ENCODE measurements at regions not wholly inside any gene's neighbourhood (a gene's known extent, or its start where the extent isn't known, plus 50 kb on each side); places are given as distances from the start of the nearest gene placed in this dataset.

- DNase-seq: no peak
These were observed 96.0 kb downstream of the INHBB start for GRCh38 chr2:120441744-120442471.

- DNase-seq: no peak
These were observed 96.6 kb downstream of the INHBB start for GRCh38 chr2:120442541-120442922.

DNA sequence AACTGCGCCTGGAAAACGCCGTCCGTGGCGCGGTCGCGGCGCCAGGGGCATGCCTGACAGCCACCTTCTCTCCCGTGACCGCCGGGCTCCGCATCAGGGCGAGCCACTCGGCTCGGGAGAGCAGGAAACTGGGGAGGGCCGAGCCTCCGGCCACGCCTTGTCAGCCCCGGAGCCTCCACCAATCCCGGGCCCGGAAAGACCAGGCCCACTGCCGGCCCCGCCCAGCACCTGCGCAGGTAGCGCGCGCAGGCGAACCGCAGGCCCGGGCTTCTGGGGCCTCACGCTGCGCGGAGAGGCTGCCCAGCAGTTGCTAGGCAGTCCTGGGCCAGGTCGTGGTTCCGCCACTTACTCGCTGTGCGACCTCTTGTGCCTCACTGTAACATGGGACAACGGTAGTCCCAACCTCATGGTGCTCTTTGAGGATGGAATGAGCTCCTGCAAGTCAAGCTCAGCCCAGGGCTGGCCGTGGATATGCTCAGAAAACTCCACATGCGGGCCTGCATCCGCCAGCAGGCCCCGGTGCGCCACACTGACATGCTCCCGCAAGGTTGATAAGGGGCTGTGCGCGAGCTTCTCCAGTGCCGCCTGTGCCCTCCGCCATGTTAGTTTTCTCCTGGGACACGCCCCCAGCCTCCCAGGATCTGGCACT lies 97.1 kb downstream of the INHBB start:
- no peak for DNase-seq

- no peak for DNase-seq
These were observed 98.0 kb downstream of the INHBB start for GRCh38 chr2:120443946-120444345.

DNA sequence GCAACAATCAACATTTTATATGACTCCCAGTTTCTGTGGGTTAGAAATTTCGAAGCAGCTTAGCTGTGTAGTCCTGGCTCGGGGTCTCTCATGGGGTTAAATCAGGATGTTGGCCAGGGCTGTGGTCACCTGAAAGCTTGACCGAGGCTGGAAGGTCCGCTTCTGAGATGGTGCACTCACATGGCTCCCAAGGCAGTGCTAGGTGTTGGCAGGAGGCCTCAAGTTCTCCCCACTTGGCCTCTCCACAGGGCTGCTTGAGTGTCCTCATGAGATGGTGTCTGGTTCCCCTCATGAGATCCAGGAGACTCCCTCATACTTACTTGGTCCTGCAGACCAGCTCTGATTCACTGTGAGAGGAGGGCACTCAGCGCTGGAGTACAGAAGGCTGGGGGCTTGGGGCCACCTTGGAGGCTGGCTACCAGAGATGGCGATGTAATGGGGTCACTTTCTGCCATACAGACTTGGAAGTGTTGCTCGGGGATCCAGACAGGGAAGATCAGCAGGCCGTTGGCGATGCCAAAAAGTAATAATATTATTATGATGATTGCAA lies 98.8 kb downstream of the INHBB start:
- DNase-seq: no peak

DNA sequence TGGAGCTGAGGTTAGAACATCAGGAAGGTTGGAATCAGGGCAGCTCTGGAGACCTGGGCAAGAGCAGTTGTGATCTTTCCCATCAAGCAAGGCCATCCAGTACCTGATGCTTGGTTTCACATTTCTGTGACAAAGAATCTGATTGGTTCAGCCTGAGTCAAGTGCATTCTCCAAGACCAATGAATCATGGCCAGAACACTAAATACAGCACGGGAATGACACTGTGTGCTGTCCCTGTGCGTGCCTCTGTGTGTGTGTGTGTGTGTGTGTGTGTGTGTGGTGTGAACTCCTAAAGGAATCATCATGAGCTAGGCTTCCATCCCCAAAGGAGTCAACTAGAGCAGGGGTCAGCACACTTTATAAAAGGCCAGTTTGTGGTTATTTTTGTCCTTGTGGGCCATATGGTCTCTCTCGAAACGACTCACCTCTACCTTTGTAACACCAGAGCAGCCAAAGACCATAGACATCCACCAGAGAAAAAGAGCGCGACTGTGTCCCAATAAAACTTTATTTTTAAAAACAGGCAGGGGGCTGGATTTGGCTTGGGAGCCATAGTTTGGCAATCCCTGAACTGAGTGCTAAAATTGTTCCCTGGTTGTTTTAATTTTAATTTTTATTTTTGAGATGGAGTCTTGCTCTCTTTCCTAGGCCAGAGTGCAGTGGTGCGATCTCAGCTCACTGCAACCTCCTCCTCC lies 99.7 kb downstream of the INHBB start:
- peak; percentile 18 for DNase-seq

- DNase-seq: no peak
These were observed 100.5 kb downstream of the INHBB start for GRCh38 chr2:120446236-120447126.

GRCh38 chr2:120447127-120447785 lies 101.3 kb downstream of the INHBB start:
- no peak for DNase-seq

DNA sequence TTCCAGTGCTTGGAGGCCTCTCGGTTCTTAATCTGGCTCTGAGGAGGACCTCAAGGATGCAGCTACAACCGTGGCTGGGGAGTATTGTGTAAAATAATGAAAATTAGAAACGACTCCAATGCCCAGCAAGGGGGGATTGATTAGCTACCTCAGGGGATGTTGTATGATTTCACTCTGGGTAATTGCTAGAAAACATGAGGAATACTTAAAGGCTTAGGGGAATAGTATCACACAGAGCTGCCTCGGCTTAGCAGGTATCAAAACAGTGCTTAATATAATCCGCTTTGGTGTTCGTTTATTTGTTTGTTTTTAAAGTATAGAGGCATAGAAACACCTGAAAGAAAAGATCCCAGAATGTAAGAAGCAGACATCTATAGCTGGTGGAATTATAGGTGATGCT lies 102.5 kb downstream of the INHBB start:
- DNase-seq: no peak

- no peak for DNase-seq
These were observed 103.2 kb downstream of the INHBB start for GRCh38 chr2:120448961-120449810.

- no peak for DNase-seq
These were observed 104.4 kb downstream of the INHBB start for GRCh38 chr2:120450196-120450820.

DNA sequence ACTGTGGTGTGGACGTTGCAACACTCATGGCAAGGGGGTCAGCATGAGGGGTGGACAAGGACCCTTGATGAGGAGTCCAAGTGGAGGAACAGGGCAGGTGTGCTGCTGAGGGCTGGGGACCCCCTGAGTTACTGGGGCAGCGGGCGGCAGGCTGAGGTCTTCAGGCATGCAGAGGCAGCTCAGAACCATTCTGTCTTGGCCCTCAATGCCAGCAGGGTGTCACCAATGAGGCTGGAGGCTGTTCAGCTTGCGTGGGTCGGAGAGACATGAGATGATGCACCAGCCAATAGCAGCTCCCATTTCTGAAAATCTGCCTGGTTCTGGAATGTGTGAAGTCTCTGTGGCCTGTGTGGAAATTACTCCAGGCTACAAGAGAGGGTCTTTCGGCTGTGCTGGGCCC lies 105.4 kb downstream of the INHBB start:
- DNase-seq: no peak

DNA sequence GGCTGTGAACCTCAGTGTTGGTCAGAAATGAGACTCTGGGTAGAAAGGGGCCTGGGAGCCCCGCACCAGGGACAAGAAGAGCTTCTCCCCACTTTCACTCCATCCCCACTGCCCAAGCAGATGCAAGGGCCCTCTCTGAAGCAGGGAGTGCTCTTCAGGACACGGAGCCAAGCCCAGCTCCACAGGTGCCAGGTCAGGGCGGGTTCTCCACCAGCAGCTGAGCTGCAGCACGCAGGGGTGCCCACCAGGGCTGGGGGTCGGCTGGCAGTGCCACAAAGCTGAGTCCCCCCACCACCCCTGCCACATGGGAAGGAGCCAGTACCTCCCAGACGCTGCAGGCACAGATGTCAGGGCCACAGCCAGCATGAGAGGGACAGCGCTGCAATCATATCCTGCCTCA lies 106.2 kb downstream of the INHBB start:
- DNase-seq: no peak

GRCh38 chr2:120452945-120453634 lies 107.2 kb downstream of the INHBB start:
- no peak for DNase-seq

DNA sequence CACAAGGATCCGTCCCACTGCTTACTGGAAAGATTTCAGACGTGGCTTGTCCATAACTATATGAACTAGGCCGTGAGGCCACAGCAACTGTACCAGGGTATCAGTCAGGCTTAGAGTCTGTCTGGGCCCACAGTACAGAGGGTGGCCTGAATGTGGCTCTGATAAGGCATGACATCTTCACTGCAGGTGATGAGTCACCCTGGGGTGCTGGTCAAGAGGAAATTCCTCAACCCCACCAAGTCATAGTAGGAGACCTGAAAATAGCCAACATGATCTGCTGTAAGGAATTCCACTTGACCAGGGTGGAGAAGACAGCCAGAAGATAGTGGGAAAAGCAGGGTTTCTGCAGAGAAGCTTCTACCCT lies 107.7 kb downstream of the INHBB start:
- peak; percentile 84 for DNase-seq

- peak; percentile 40 for DNase-seq
These were observed 108.9 kb downstream of the INHBB start for GRCh38 chr2:120454654-120455385.

DNA sequence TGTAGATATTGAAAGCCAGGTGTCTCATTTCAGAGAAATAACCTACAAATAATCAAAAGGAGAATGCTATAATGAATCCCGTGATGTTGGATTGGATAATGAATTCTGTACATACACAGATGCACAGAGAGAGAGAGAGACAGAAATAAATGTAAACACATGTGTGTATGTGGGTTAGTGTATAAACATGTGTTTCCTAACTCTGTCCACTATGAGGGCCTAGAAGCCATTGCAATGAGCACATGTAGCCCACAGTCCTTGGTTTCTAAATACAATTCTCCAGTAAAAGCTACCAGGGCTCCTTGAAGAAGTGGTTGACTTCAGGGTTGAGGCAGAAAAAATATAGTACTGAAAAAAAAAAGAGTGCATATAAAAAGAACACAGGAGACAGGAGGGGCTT lies 109.5 kb downstream of the INHBB start:
- DNase-seq: no peak

- DNase-seq: no peak
These were observed 110.9 kb downstream of the INHBB start for GRCh38 chr2:120456867-120457266.

GRCh38 chr2:120460511-120460910 lies 114.6 kb downstream of the INHBB start:
- DNase-seq: no peak

Data from EL (cell line).